ENCODE measurements at regions not wholly inside any gene's neighbourhood (a gene's known extent, or its start where the extent isn't known, plus 50 kb on each side); places are given as distances from the start of the nearest gene placed in this dataset.

- Mint-ChIP-seq H3K4me3 (no peak overlapping the region), H3K4me1 (no peaks in the 10 kb centered on the region), H3K9me3 (peaks cover 0 to 5% (median 0%) of the 10 kb centered on the region in 7 donors), H3K36me3 (no peaks in the 10 kb centered on the region), H3K27me3 (no peaks in the 10 kb centered on the region), H3K27ac (no peak overlapping the region)
- ATAC-seq (ENCODE audit: low read depth in 2 of 2) (no peak), DNase-seq (no peak)
These were observed 132.1 kb upstream of the SYT1 start for GRCh38 chr12:78732481-78732880.

- H3K9me3 Mint-ChIP-seq = peaks cover 0 to 4% (median 0%) of the 10 kb centered on the region in 7 donors
- no peaks in the 10 kb centered on the region for H3K27me3 Mint-ChIP-seq
- no peak overlapping the region for H3K27ac Mint-ChIP-seq
- no peak for ATAC-seq (ENCODE audit: low read depth in 2 of 2)
- no peak for DNase-seq
- H3K4me3 Mint-ChIP-seq = no peak overlapping the region
- H3K36me3 Mint-ChIP-seq = no peaks in the 10 kb centered on the region
- no peaks in the 10 kb centered on the region for H3K4me1 Mint-ChIP-seq
These were observed 124.9 kb upstream of the SYT1 start for GRCh38 chr12:78739653-78740052.

GRCh38 chr12:78746001-78746400 lies 118.6 kb upstream of the SYT1 start:
- Mint-ChIP-seq H3K27ac (no peak overlapping the region), H3K9me3 (peaks cover 0 to 15% (median 4%) of the 10 kb centered on the region in 7 donors), H3K4me3 (no peak overlapping the region), H3K4me1 (no peaks in the 10 kb centered on the region), H3K27me3 (no peaks in the 10 kb centered on the region), H3K36me3 (no peaks in the 10 kb centered on the region)
- no peak for DNase-seq
- ATAC-seq (ENCODE audit: low read depth in 2 of 2) = no peak

- DNase-seq (no peak), ATAC-seq (ENCODE audit: low read depth in 2 of 2) (no peak)
- no peaks in the 10 kb centered on the region for H3K4me1 Mint-ChIP-seq
- H3K4me3 Mint-ChIP-seq = no peak overlapping the region
- no peak overlapping the region for H3K27ac Mint-ChIP-seq
- H3K9me3 Mint-ChIP-seq = peaks cover 0 to 9% (median 5%) of the 10 kb centered on the region in 7 donors
- H3K27me3 Mint-ChIP-seq = no peaks in the 10 kb centered on the region
- no peaks in the 10 kb centered on the region for H3K36me3 Mint-ChIP-seq
These were observed 111.5 kb upstream of the SYT1 start for GRCh38 chr12:78753058-78753457.

- no peaks in the 10 kb centered on the region for H3K27me3 Mint-ChIP-seq
- DNase-seq (no peak), ATAC-seq (ENCODE audit: low read depth in 2 of 2) (no peak)
- H3K27ac Mint-ChIP-seq = no peak overlapping the region
- no peaks in the 10 kb centered on the region for H3K36me3 Mint-ChIP-seq
- H3K4me3 Mint-ChIP-seq = no peak overlapping the region
- no peaks in the 10 kb centered on the region for H3K4me1 Mint-ChIP-seq
- peaks cover 0 to 10% (median 0%) of the 10 kb centered on the region in 7 donors for H3K9me3 Mint-ChIP-seq
These were observed 107.6 kb upstream of the SYT1 start for GRCh38 chr12:78756936-78757335.

GRCh38 chr12:78759367-78759766 lies 105.2 kb upstream of the SYT1 start:
- peaks cover 0 to 10% (median 2%) of the 10 kb centered on the region in 7 donors for H3K9me3 Mint-ChIP-seq
- H3K4me3 Mint-ChIP-seq = no peak overlapping the region
- H3K27ac Mint-ChIP-seq = no peak overlapping the region
- no peaks in the 10 kb centered on the region for H3K36me3 Mint-ChIP-seq
- no peaks in the 10 kb centered on the region for H3K27me3 Mint-ChIP-seq
- no peak for ATAC-seq (ENCODE audit: low read depth in 2 of 2)
- no peaks in the 10 kb centered on the region for H3K4me1 Mint-ChIP-seq
- DNase-seq = no peak

- ATAC-seq (ENCODE audit: low read depth in 2 of 2) = no peak
- DNase-seq = no peak
- Mint-ChIP-seq H3K9me3 (peaks cover 0 to 7% (median 2%) of the 10 kb centered on the region in 7 donors), H3K4me3 (no peak overlapping the region), H3K36me3 (no peaks in the 10 kb centered on the region), H3K27me3 (no peaks in the 10 kb centered on the region), H3K4me1 (no peaks in the 10 kb centered on the region), H3K27ac (no peak overlapping the region)
These were observed 103.7 kb upstream of the SYT1 start for GRCh38 chr12:78760906-78761305.

GRCh38 chr12:78764913-78765312 lies 99.7 kb upstream of the SYT1 start:
- DNase-seq (no peak), ATAC-seq (ENCODE audit: low read depth in 2 of 2) (no peak)
- H3K36me3 Mint-ChIP-seq = no peaks in the 10 kb centered on the region
- no peak overlapping the region for H3K27ac Mint-ChIP-seq
- H3K4me1 Mint-ChIP-seq = no peaks in the 10 kb centered on the region
- H3K4me3 Mint-ChIP-seq = no peak overlapping the region
- no peaks in the 10 kb centered on the region for H3K27me3 Mint-ChIP-seq
- H3K9me3 Mint-ChIP-seq = peaks cover 0 to 5% (median 3%) of the 10 kb centered on the region in 7 donors

- no peaks in the 10 kb centered on the region for H3K27me3 Mint-ChIP-seq
- no peaks in the 10 kb centered on the region for H3K4me1 Mint-ChIP-seq
- no peak overlapping the region for H3K4me3 Mint-ChIP-seq
- ATAC-seq (ENCODE audit: low read depth in 2 of 2) (no peak), DNase-seq (no peak)
- no peak overlapping the region for H3K27ac Mint-ChIP-seq
- H3K9me3 Mint-ChIP-seq = peaks cover 0 to 5% (median 3%) of the 10 kb centered on the region in 7 donors
- H3K36me3 Mint-ChIP-seq = no peaks in the 10 kb centered on the region
These were observed 97.2 kb upstream of the SYT1 start for GRCh38 chr12:78767264-78767981.

- ATAC-seq (ENCODE audit: low read depth in 2 of 2) (no peak), DNase-seq (no peak)
- Mint-ChIP-seq H3K4me1 (no peaks in the 10 kb centered on the region), H3K9me3 (no peaks in the 10 kb centered on the region), H3K27ac (no peak overlapping the region), H3K27me3 (no peaks in the 10 kb centered on the region), H3K4me3 (no peak overlapping the region), H3K36me3 (no peaks in the 10 kb centered on the region)
These were observed 86.2 kb upstream of the SYT1 start for GRCh38 chr12:78778339-78778738.

GRCh38 chr12:78787576-78787975 lies 77.0 kb upstream of the SYT1 start:
- H3K27me3 Mint-ChIP-seq = peaks cover 0 to 3% (median 0%) of the 10 kb centered on the region in 3 donors
- H3K4me3 Mint-ChIP-seq = no peak overlapping the region
- H3K27ac Mint-ChIP-seq = no peak overlapping the region
- H3K4me1 Mint-ChIP-seq = no peaks in the 10 kb centered on the region
- no peaks in the 10 kb centered on the region for H3K36me3 Mint-ChIP-seq
- DNase-seq (no peak), ATAC-seq (ENCODE audit: low read depth in 2 of 2) (no peak)
- peaks cover 0 to 1% (median 0%) of the 10 kb centered on the region in 7 donors for H3K9me3 Mint-ChIP-seq

GRCh38 chr12:78790148-78790547 lies 74.4 kb upstream of the SYT1 start:
- Mint-ChIP-seq H3K36me3 (no peaks in the 10 kb centered on the region), H3K27ac (no peak overlapping the region), H3K9me3 (peaks cover 0 to 5% (median 0%) of the 10 kb centered on the region in 7 donors), H3K4me1 (no peaks in the 10 kb centered on the region), H3K4me3 (no peak overlapping the region), H3K27me3 (peaks cover 0 to 3% (median 0%) of the 10 kb centered on the region in 3 donors)
- no peak for ATAC-seq (ENCODE audit: low read depth in 2 of 2)
- no peak for DNase-seq

- DNase-seq (no peak), ATAC-seq (ENCODE audit: low read depth in 2 of 2) (no peak)
- Mint-ChIP-seq H3K4me3 (no peak overlapping the region), H3K9me3 (peaks cover 0 to 8% (median 4%) of the 10 kb centered on the region in 7 donors), H3K4me1 (no peaks in the 10 kb centered on the region), H3K27me3 (peaks cover 0 to 3% (median 0%) of the 10 kb centered on the region in 3 donors), H3K27ac (no peak overlapping the region), H3K36me3 (no peaks in the 10 kb centered on the region)
These were observed 72.4 kb upstream of the SYT1 start for GRCh38 chr12:78792052-78792698.

GRCh38 chr12:78793491-78793890 lies 71.1 kb upstream of the SYT1 start:
- peaks cover 0 to 8% (median 4%) of the 10 kb centered on the region in 7 donors for H3K9me3 Mint-ChIP-seq

More at GRCh38 chr12:78793491-78793890, 71.1 kb upstream of the SYT1 start:
- Mint-ChIP-seq H3K4me3 (no peak overlapping the region), H3K4me1 (no peaks in the 10 kb centered on the region), H3K36me3 (no peaks in the 10 kb centered on the region), H3K27me3 (peaks cover 0 to 3% (median 0%) of the 10 kb centered on the region in 3 donors), H3K27ac (no peak overlapping the region)
- no peak for DNase-seq
- no peak for ATAC-seq (ENCODE audit: low read depth in 2 of 2)

All from naive B cell (primary cell).